NT2/D1 (cell line): ENCODE measurements at regions not wholly inside any gene's neighbourhood (a gene's known extent, or its start where the extent isn't known, plus 50 kb on each side); places are given as distances from the start of the nearest gene placed in this dataset.

Experiments used
- YY1 ChIP-seq: IDR thresholded peaks from 2 replicates; pipeline ENCODE4 v1.6.1; 2011; ENCODE audit not compliant: insufficient read length, insufficient read depth
- ZNF274 ChIP-seq: IDR thresholded peaks from 2 replicates; pipeline ENCODE4 v1.6.1; 2011; ENCODE audit warnings: mild to moderate bottlenecking, low read depth, low read length

- no peak for TF ChIP-seq ZNF274
- no peak for TF ChIP-seq YY1
Observed at GRCh38 chr18:14908541-14908940, 160.6 kb downstream of the ANKRD30B start.
